ENCODE measurements at regions not wholly inside any gene's neighbourhood (a gene's known extent, or its start where the extent isn't known, plus 50 kb on each side); places are given as distances from the start of the nearest gene placed in this dataset.

- Histone ChIP-seq H3K9me3 (ENCODE audit: low read length) (no peaks in the 10 kb centered on the region), H3K4me1 (ENCODE audit: insufficient read depth, low read length) (no peaks in the 10 kb centered on the region), H3K36me3 (ENCODE audit: insufficient read depth, low read length) (no peaks in the 10 kb centered on the region), H3K27ac (ENCODE audit: low read depth, low read length) (no peak overlapping the region), H3K4me3 (ENCODE audit: low read length) (no peak overlapping the region), H3K27me3 (ENCODE audit: insufficient read depth, low read length, poor library complexity, severe bottlenecking) (no peaks in the 10 kb centered on the region)
- POLR2A ChIA-PET = no interaction called here
- Mint-ChIP-seq H3K9me3 (no peaks in the 10 kb centered on the region), H3K27ac (no peak overlapping the region), H3K27me3 (peaks cover 5 to 32% of the 10 kb centered on the region in 2 donors), H3K4me1 (no peaks in the 10 kb centered on the region), H3K4me3 (no peak overlapping the region), H3K36me3 (no peaks in the 10 kb centered on the region)
- CTCF ChIA-PET = no interaction called here
- no peak for DNase-seq
These were observed 79.1 kb upstream of the FAM120A start for GRCh38 chr9:93372391-93372790.

DNA sequence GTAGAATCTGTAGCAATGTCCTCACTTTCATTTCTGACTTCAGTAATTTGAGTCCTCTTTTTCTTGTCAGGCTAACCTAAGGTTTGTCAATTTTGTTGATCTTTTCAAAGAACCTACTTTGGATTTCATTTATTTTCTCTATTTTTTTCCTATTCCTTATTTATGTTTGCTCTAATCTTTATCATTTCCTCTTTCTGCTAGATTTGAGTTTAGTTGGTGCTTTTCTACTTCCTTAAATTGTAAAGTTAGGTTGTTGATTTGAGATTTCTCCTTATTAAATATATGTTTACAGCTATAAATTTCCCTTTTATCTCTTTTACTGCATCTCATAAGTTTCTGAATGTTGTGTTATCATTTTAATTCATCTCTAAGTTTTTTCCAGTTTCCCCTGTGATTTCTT is 75.1 kb upstream of the FAM120A start:
- peaks cover 0 to 1% (median 0%) of the 10 kb centered on the region in 3 donors for H3K36me3 Mint-ChIP-seq
- Histone ChIP-seq H3K27ac (ENCODE audit: low read depth, low read length) (no peak overlapping the region), H3K4me3 (ENCODE audit: low read length) (no peak overlapping the region), H3K27me3 (ENCODE audit: insufficient read depth, low read length, poor library complexity, severe bottlenecking) (no peaks in the 10 kb centered on the region), H3K9me3 (ENCODE audit: low read length) (no peaks in the 10 kb centered on the region), H3K36me3 (ENCODE audit: insufficient read depth, low read length) (no peaks in the 10 kb centered on the region), H3K4me1 (ENCODE audit: insufficient read depth, low read length) (no peaks in the 10 kb centered on the region)
- CTCF ChIA-PET = no interaction called here
- DNase-seq = no peak
- no peak overlapping the region for H3K27ac Mint-ChIP-seq
- peaks cover 6 to 42% of the 10 kb centered on the region in 2 donors for H3K27me3 Mint-ChIP-seq
- H3K9me3 Mint-ChIP-seq = no peaks in the 10 kb centered on the region
- no peak overlapping the region for H3K4me3 Mint-ChIP-seq
- POLR2A ChIA-PET = no interaction called here
- H3K4me1 Mint-ChIP-seq = no peaks in the 10 kb centered on the region

GRCh38 chr9:93378276-93378675 is 73.2 kb upstream of the FAM120A start:
- Histone ChIP-seq H3K36me3 (ENCODE audit: insufficient read depth, low read length) (no peaks in the 10 kb centered on the region), H3K27me3 (ENCODE audit: insufficient read depth, low read length, poor library complexity, severe bottlenecking) (no peaks in the 10 kb centered on the region), H3K9me3 (ENCODE audit: low read length) (no peaks in the 10 kb centered on the region), H3K4me1 (ENCODE audit: insufficient read depth, low read length) (no peaks in the 10 kb centered on the region), H3K27ac (ENCODE audit: low read depth, low read length) (no peak overlapping the region), H3K4me3 (ENCODE audit: low read length) (no peak overlapping the region)
- ChIA-PET POLR2A (no interaction called here), CTCF (no interaction called here)
- Mint-ChIP-seq H3K27me3 (peaks cover 11 to 50% of the 10 kb centered on the region in 2 donors), H3K9me3 (no peaks in the 10 kb centered on the region), H3K4me3 (no peak overlapping the region), H3K36me3 (peaks cover 0 to 1% (median 0%) of the 10 kb centered on the region in 3 donors), H3K27ac (no peak overlapping the region), H3K4me1 (no peaks in the 10 kb centered on the region)
- no peak for DNase-seq

DNA sequence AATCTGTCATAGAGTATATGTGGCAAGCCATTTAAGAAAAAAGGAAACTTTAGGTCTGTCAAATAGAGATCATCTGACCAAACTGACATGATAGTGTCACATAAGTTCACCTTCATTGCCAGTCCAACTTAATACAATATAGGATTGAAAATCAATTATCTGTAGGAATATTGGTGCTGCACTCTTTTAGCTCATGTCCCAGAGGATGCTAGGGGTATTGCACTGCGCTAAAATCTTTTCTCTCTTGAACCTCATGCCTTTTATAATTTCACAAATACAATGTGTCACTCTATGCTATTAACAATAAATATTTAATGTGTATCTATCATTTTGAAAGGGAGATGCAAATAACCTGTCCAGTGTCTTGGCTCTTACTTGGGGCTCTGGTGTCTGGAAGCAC is 72.4 kb upstream of the FAM120A start:
- ChIA-PET POLR2A (no interaction called here), CTCF (no interaction called here)
- H3K9me3 ChIP-seq (ENCODE audit: low read length) = no peaks in the 10 kb centered on the region
- no peaks in the 10 kb centered on the region for H3K27me3 ChIP-seq (ENCODE audit: insufficient read depth, low read length, poor library complexity, severe bottlenecking)
- no peak overlapping the region for H3K27ac Mint-ChIP-seq
- no peak overlapping the region for H3K4me3 ChIP-seq (ENCODE audit: low read length)
- H3K9me3 Mint-ChIP-seq = no peaks in the 10 kb centered on the region
- H3K4me3 Mint-ChIP-seq = no peak overlapping the region
- peaks cover 12 to 50% of the 10 kb centered on the region in 2 donors for H3K27me3 Mint-ChIP-seq
- H3K4me1 Mint-ChIP-seq = no peaks in the 10 kb centered on the region
- H3K36me3 ChIP-seq (ENCODE audit: insufficient read depth, low read length) = no peaks in the 10 kb centered on the region
- H3K4me1 ChIP-seq (ENCODE audit: insufficient read depth, low read length) = no peaks in the 10 kb centered on the region
- peaks cover 0 to 1% (median 0%) of the 10 kb centered on the region in 3 donors for H3K36me3 Mint-ChIP-seq
- H3K27ac ChIP-seq (ENCODE audit: low read depth, low read length) = no peak overlapping the region
- no peak for DNase-seq

DNA sequence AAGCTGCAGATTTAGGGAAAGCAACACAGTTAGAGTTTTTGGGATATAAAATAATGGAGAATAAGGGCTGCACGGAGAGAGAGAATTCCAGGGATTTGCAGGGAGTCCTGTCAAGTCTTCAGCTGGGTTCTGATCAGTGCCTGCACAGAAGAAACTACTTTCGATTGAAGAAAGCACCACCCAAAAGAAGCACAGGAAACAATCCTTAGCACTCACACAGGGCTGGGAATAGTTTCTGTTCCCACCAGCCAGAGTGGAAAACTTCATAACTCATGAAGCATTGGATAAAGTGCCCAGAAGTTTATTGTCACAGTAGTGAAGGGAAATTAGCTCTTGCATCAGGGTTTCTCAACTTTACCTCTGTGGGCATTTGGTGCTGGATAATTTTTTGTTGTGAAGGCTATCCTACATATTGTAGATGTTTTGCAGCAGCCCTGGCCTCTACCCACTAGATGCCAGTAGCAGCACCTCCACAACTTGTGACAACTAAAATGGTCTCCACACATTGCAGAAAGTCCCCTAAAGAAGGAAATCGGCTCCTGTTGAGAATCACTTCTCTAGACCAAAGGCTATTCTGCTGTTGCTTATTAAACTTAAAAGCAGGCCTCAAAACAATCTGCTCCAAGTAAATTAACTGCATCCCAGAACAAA is 71.0 kb upstream of the FAM120A start:
- CTCF ChIA-PET = no interaction called here
- no peaks in the 10 kb centered on the region for H3K9me3 ChIP-seq (ENCODE audit: low read length)
- no peaks in the 10 kb centered on the region for H3K36me3 ChIP-seq (ENCODE audit: insufficient read depth, low read length)
- DNase-seq = no peak
- Mint-ChIP-seq H3K27ac (no peak overlapping the region), H3K4me3 (no peak overlapping the region), H3K36me3 (peaks cover 0 to 1% (median 0%) of the 10 kb centered on the region in 3 donors), H3K27me3 (peaks cover 12 to 50% of the 10 kb centered on the region in 2 donors), H3K4me1 (no peaks in the 10 kb centered on the region), H3K9me3 (peaks cover 0 to 7% (median 0%) of the 10 kb centered on the region in 5 donors)
- H3K4me1 ChIP-seq (ENCODE audit: insufficient read depth, low read length) = no peaks in the 10 kb centered on the region
- no peak overlapping the region for H3K4me3 ChIP-seq (ENCODE audit: low read length)
- POLR2A ChIA-PET = no interaction called here
- H3K27me3 ChIP-seq (ENCODE audit: insufficient read depth, low read length, poor library complexity, severe bottlenecking) = no peaks in the 10 kb centered on the region
- H3K27ac ChIP-seq (ENCODE audit: low read depth, low read length) = no peak overlapping the region

GRCh38 chr9:93387791-93388190 is 63.7 kb upstream of the FAM120A start:
- H3K27me3 Mint-ChIP-seq = peaks cover 1 to 6% of the 10 kb centered on the region in 2 donors
- no peaks in the 10 kb centered on the region for H3K4me1 Mint-ChIP-seq
- no peak overlapping the region for H3K27ac Mint-ChIP-seq
- ChIA-PET CTCF (no interaction called here), POLR2A (no interaction called here)
- H3K36me3 Mint-ChIP-seq = no peaks in the 10 kb centered on the region
- Histone ChIP-seq H3K4me3 (ENCODE audit: low read length) (no peak overlapping the region), H3K27ac (ENCODE audit: low read depth, low read length) (no peak overlapping the region), H3K27me3 (ENCODE audit: insufficient read depth, low read length, poor library complexity, severe bottlenecking) (no peaks in the 10 kb centered on the region), H3K9me3 (ENCODE audit: low read length) (no peaks in the 10 kb centered on the region), H3K36me3 (ENCODE audit: insufficient read depth, low read length) (no peaks in the 10 kb centered on the region), H3K4me1 (ENCODE audit: insufficient read depth, low read length) (no peaks in the 10 kb centered on the region)
- no peak overlapping the region for H3K4me3 Mint-ChIP-seq
- H3K9me3 Mint-ChIP-seq = peaks cover 0 to 7% (median 0%) of the 10 kb centered on the region in 5 donors
- no peak for DNase-seq

DNA sequence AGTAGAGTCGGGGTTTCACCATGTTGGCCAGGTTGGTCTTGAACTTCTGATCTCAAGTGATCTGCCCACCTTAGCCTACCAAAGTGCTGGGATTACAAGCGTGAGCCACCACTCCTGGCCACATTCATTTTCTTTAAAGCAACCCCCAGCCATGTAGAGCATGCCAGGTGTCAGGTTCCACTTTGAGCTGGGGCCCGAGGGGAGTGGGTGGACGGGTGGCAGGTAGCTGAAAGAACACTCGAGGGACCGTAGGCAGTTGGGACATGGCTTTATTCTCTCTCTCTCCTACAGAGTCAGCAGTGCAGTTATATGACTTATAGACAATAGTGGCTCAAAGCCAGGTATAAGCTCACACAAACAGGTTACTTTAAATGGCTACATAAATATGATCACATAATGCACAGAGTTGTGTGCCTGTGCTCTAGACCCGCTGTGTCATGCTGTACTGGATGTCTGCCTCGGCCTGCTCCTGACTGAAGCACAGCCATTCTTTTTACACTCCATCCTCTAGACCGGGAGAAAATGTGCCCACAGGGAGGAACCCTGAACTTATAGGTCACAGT is 60.5 kb upstream of the FAM120A start:
- H3K4me3 ChIP-seq (ENCODE audit: low read length) = no peak overlapping the region
- H3K27ac ChIP-seq (ENCODE audit: low read depth, low read length) = no peak overlapping the region
- H3K36me3 ChIP-seq (ENCODE audit: insufficient read depth, low read length) = no peaks in the 10 kb centered on the region
- H3K9me3 ChIP-seq (ENCODE audit: low read length) = no peaks in the 10 kb centered on the region
- H3K4me1 ChIP-seq (ENCODE audit: insufficient read depth, low read length) = no peaks in the 10 kb centered on the region
- no peaks in the 10 kb centered on the region for H3K4me1 Mint-ChIP-seq
- DNase-seq = no peak
- no peak overlapping the region for H3K4me3 Mint-ChIP-seq
- peak overlapping the region in 1 of 8 donors; percentile 19 for H3K27ac Mint-ChIP-seq
- CTCF ChIA-PET = no interaction called here
- POLR2A ChIA-PET = no interaction called here
- H3K27me3 Mint-ChIP-seq = peaks cover 7 to 9% of the 10 kb centered on the region in 2 donors
- H3K9me3 Mint-ChIP-seq = no peaks in the 10 kb centered on the region
- no peaks in the 10 kb centered on the region for H3K27me3 ChIP-seq (ENCODE audit: insufficient read depth, low read length, poor library complexity, severe bottlenecking)
- peaks cover 0 to 4% (median 0%) of the 10 kb centered on the region in 3 donors for H3K36me3 Mint-ChIP-seq

DNA sequence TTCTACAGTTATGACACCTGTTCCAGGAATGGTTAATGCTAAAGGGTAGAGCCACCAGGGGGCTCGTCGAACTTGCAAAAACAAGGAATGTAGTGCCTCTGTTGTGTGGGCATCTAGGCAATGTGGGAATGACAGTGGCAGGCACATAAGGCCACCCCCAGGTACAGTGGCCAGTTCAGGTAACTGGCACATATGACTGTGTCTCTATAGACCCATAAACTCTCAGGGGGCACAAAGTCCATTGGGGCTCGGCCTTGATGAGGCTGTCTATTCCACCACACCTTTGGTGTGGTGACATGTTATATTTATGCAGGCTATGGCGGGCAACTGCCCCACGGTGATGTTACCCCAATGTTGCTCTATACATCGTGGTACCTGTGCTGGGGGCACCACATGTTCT is 59.6 kb upstream of the FAM120A start:
- CTCF ChIA-PET = no interaction called here
- H3K36me3 Mint-ChIP-seq = peaks cover 0 to 5% (median 0%) of the 10 kb centered on the region in 3 donors

More for the DNA sequence above, 59.6 kb upstream of the FAM120A start:
- POLR2A ChIA-PET = no interaction called here
- Histone ChIP-seq H3K27me3 (ENCODE audit: insufficient read depth, low read length, poor library complexity, severe bottlenecking) (no peaks in the 10 kb centered on the region), H3K27ac (ENCODE audit: low read depth, low read length) (no peak overlapping the region), H3K9me3 (ENCODE audit: low read length) (no peaks in the 10 kb centered on the region), H3K36me3 (ENCODE audit: insufficient read depth, low read length) (no peaks in the 10 kb centered on the region), H3K4me1 (ENCODE audit: insufficient read depth, low read length) (no peaks in the 10 kb centered on the region), H3K4me3 (ENCODE audit: low read length) (no peak overlapping the region)
- Mint-ChIP-seq H3K4me1 (no peaks in the 10 kb centered on the region), H3K27me3 (peaks cover 7 to 9% of the 10 kb centered on the region in 2 donors), H3K27ac (no peak overlapping the region), H3K4me3 (no peak overlapping the region), H3K9me3 (no peaks in the 10 kb centered on the region)
- DNase-seq = no peak

All from CD8-positive, alpha-beta memory T cell (primary cell).